ENCODE measurements at regions not wholly inside any gene's neighbourhood (a gene's known extent, or its start where the extent isn't known, plus 50 kb on each side); places are given as distances from the start of the nearest gene placed in this dataset.
"Not testable (repeated sequence)": the region's sequence is repeated elsewhere in the genome, so short reads cannot be mapped to it uniquely, and the experiment has no call there.

DNA sequence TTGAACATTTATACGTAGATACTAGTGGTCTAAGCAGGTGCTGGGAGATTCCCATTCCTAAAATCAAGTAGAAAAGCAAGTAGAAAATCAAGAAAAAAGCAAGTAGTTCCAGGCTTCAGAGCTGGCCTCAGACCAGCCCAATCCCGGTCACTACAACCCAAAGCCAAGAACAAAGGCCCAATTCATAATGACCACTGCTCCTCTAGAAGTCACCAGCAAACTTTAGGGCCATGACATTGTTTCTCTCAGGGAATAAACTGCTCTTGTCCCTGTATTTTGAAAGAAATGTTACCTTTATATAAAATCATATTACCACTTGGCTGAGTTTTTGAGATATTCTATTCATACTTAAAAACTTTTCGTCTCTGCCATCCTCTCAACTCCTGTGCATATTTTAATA, 106.3 kb upstream of the IL12A start:
- DNase-seq, result peak in 3 of 14 donors; percentile 23 to 50 (median 30)

GRCh38 chr3:159882790-159883779, 105.5 kb upstream of the IL12A start:
- peak in 8 of 14 donors; percentile 33 to 60 (median 40) for DNase-seq

GRCh38 chr3:159884661-159885402, 103.8 kb upstream of the IL12A start:
- peak in 1 of 14 donors; percentile 23 for DNase-seq

- DNase-seq, result no peak
These were observed 102.6 kb upstream of the IL12A start for GRCh38 chr3:159886050-159886449.

DNA sequence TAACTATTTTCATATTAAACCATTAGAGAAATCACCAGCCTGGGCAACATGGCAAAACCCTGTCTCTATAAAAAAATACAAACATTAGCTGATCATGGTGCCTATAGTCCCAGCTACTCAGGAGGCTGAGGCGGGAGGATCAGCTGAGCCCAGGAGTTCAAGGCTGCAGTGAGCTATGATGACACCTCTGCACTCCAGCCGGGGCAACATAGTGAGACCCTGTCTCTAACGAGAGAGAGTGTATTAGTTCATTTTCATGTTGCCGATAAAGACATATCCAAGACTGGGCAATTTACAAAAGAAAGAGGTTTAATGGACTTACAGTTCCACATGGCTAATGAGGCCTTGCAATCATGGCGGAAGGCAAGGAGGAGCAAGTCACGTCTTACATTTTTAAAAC, 102.1 kb upstream of the IL12A start:
- DNase-seq, result not testable (repeated sequence)

DNA sequence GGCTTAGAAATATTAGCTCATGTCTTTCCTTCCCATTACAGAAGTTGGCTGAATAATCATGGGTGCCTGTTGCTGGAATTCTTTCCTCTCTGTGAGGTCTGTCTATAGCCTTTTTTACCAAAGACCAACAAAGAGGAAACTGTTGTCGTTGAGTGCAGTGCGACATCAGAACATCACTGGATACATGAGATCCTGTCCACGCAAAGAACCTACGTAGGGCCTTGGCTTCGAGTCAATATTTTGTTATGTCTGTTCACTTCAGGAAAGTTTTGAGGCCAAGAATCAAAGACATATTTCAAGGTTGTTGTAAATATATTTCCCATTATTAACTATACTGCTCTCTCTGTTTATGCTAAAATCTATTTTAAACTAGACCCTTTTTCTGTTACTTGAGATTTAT, 101.5 kb upstream of the IL12A start:
- DNase-seq, result no peak

GRCh38 chr3:159887911-159888310, 100.7 kb upstream of the IL12A start:
- no peak for DNase-seq

GRCh38 chr3:159892171-159892795, 96.4 kb upstream of the IL12A start:
- DNase-seq, result peak in 10 of 14 donors; percentile 10 to 91 (median 40)

DNA sequence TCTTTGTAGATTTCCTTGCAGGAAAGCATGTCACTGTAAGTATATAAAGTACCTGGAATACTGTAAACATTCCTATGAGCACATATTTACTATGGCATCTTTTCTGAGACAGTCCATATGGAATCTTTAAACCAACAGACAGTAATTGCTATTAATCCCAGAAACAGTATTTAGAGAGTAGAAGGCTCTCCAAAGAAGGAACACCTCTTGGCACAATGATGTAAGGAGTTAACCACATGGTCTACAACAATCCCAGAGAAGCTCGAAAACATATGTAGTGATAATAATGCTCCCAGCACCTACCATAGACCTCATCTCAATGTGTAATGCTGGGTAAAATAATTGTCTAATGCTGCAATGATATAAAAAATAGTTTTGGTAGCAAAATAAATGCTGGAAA, 95.8 kb upstream of the IL12A start:
- DNase-seq, result no peak

GRCh38 chr3:159894386-159894785, 94.2 kb upstream of the IL12A start:
- peak in 3 of 14 donors; percentile 27 to 35 (median 31) for DNase-seq

- no peak for DNase-seq
These were observed 93.2 kb upstream of the IL12A start for GRCh38 chr3:159895430-159895829.

GRCh38 chr3:159896543-159896942, 92.1 kb upstream of the IL12A start:
- DNase-seq, result no peak

- DNase-seq, result no peak
These were observed 91.1 kb upstream of the IL12A start for GRCh38 chr3:159897331-159898075.

- DNase-seq, result no peak
These were observed 90.5 kb upstream of the IL12A start for GRCh38 chr3:159898147-159898546.

DNA sequence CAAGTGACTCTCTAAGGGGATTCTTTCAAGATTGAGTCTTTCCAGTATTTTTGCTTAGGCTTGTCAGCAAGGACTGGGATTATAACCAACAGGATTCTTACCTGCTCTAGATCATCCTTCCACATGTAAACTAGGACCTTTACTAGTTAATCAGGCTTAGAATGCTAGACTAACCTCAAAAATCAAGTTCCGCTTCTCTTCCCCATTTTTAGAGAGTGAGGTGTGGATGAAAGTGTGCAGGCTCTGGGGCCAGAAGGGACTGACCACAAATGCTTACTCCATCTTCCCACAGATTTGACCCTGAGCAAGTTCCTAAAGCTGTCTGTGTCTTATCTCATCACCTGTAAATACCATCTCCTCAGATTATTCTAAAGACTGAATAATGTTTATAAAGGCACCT, 89.5 kb upstream of the IL12A start:
- DNase-seq, result no peak

GRCh38 chr3:159902546-159903314, 85.9 kb upstream of the IL12A start:
- DNase-seq, result no peak

- DNase-seq, result no peak
These were observed 84.2 kb upstream of the IL12A start for GRCh38 chr3:159904455-159904854.

DNA sequence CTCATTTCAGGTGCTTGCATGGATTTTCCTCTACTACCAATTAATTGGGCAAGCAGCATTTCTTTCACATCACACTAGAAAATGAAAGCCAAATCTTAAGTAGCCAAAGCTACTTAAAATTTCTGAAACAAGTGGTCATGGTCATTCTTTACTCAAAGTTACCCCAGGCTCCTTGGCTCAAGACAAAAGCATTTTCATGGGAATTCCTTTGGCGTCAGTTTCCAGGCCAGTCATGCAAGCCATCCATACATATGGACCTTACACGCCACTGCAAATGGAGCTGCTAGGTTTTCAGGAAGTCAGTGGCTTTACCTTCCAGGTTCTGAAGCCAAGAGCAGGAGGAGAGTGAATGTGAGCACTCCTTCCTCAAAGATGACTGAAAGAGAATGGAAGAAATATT, 83.7 kb upstream of the IL12A start:
- DNase-seq, result no peak

GRCh38 chr3:159907828-159908227, 80.8 kb upstream of the IL12A start:
- no peak for DNase-seq

DNA sequence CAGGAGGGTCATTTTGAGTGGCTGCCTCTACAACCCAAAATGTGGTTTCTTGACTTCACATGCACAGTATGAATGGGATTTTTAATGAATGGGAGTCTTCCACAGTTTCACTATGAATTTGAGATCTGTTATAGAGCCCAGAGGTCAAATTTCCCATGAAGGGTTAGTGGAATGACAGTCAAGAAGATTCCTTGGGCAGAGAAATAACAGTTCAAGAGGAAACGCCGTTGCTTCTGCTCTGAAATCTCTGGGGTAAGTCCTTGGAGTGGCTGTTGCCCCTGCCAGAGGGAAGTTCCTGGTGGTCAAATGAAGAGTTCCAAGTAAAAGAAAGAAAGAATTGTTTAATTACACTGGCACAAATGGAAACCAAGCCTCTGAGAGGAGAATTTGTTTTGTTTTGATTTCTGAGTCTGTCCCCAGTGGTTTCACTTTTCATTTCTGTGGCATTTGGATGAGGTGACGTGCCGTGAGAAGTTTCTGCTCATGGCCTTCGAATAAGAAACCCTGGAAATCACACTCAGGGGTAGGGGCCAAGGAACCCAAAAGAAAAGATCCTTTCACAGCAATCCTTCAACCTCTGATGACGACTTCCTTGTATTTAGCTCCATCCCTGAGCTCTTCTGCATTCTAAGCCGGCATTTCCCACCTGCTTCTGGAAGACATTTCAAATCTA, 77.5 kb upstream of the IL12A start:
- peak in 3 of 14 donors; percentile 21 to 44 (median 28) for DNase-seq

- no peak for DNase-seq
These were observed 77.0 kb upstream of the IL12A start for GRCh38 chr3:159911664-159912037.

All from C1 segment of cervical spinal cord (tissue), 14 donors.